Brain microvascular endothelial cell (primary cell): ENCODE measurements at regions not wholly inside any gene's neighbourhood (a gene's known extent, or its start where the extent isn't known, plus 50 kb on each side); places are given as distances from the start of the nearest gene placed in this dataset.

ENCODE experiments used
- DNase-seq: peaks from one replicate; pipeline ENCODE4 v3.0.0-alpha.2; 2020
- H3K27ac ChIP-seq: fragments of 250-450 bp; sonication (Bioruptor Pico); 2 replicates; pipeline ENCODE4 v1.5.1; 2020; ENCODE audit warnings: mild to moderate bottlenecking, moderate library complexity
- H3K27me3 ChIP-seq: fragments of 250-450 bp; sonication (Bioruptor Pico); replicated peaks from 2 replicates; pipeline ENCODE4 v1.5.1; 2020; ENCODE audit warnings: mild to moderate bottlenecking
- H3K36me3 ChIP-seq: fragments of 250-450 bp; sonication (Bioruptor Pico); replicated peaks from 2 replicates; pipeline ENCODE4 v1.5.1; 2020; ENCODE audit warnings: mild to moderate bottlenecking
- H3K4me3 ChIP-seq: 2 replicates; pipeline ENCODE4 v1.5.1; 2011; ENCODE audit warnings: low read depth, mild to moderate bottlenecking, control low read depth, low read length, moderate library complexity
- in situ Hi-C: cut with HindIII; loops from 2 replicates; pipeline ENCODE4 v1.10.0; 2017; ENCODE audit warnings: low sequenced_read_pairs, low pct_ligation_motif_present
- TF ChIP-seq, protein P1 (sequence below): IDR thresholded peaks from 2 replicates; pipeline ENCODE4 v1.5.1; 2011; ENCODE audit warnings: low read depth, mild to moderate bottlenecking, moderate library complexity, low read length, control low read depth, inconsistent platforms; ENCODE audit errors: missing control alignments

DNA sequence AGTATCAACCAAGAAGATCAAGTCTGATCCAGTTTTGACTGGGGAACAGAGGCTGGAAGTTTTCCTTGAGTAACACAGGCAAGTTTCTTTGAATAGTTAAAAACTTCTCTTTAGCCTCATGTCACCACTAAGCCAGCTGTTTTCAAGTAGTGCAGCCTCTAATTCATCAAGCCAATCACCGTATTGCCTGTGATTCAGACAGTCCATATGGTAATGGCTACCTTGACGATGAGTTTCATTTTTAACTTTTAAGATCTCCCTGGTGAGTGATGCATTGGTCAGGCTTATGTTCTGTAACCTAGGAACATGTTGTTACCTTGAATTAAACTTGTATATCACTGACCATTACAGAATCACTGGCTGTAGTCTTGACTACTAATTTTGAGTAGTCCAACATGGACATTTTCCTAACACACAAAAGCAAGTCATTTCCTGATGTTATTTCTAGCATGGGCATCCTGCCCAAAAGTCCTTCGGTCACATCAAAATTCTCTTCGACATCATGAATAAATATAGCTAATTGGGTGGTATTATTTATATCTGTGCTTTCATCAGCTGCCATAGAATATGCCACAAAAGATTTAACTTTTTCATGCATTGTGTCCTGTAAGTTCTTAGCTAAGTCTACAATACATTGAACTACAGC is 238.8 kb upstream of the GCFC2 start:
- no peak for DNase-seq
- Histone ChIP-seq H3K27me3 (no peaks in the 10 kb centered on the region), H3K4me3 (no peak overlapping the region), H3K36me3 (no peaks in the 10 kb centered on the region), H3K27ac (no peak overlapping the region)
- TF ChIP-seq, protein P1, sequence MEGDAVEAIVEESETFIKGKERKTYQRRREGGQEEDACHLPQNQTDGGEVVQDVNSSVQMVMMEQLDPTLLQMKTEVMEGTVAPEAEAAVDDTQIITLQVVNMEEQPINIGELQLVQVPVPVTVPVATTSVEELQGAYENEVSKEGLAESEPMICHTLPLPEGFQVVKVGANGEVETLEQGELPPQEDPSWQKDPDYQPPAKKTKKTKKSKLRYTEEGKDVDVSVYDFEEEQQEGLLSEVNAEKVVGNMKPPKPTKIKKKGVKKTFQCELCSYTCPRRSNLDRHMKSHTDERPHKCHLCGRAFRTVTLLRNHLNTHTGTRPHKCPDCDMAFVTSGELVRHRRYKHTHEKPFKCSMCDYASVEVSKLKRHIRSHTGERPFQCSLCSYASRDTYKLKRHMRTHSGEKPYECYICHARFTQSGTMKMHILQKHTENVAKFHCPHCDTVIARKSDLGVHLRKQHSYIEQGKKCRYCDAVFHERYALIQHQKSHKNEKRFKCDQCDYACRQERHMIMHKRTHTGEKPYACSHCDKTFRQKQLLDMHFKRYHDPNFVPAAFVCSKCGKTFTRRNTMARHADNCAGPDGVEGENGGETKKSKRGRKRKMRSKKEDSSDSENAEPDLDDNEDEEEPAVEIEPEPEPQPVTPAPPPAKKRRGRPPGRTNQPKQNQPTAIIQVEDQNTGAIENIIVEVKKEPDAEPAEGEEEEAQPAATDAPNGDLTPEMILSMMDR: no peak
- in situ Hi-C loops: no loop called here

DNA sequence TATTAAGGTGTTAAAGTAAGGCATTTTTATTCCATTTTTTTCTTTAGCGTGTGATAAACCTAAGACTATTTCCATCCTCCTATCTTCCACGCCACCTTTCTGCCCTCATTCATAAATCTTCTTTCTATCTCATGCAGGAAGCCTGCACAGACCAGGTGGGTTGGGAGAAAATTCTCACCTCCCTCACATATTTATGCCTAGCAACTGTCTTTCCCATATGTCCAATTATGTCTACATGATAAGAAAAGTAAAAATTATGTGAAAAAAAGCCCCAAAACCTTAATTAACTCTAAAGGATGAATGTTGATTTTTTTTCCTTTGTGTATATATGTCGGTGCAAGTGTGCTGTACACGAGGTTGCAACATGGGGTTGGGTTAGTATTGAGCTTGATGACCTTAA is 225.6 kb upstream of the GCFC2 start:
- H3K27me3 ChIP-seq: no peaks in the 10 kb centered on the region
- in situ Hi-C loops: no loop called here
- DNase-seq: no peak
- TF ChIP-seq, protein P1: no peak
- no peaks in the 10 kb centered on the region for H3K36me3 ChIP-seq
- H3K27ac ChIP-seq: no peak overlapping the region
- H3K4me3 ChIP-seq: no peak overlapping the region

DNA sequence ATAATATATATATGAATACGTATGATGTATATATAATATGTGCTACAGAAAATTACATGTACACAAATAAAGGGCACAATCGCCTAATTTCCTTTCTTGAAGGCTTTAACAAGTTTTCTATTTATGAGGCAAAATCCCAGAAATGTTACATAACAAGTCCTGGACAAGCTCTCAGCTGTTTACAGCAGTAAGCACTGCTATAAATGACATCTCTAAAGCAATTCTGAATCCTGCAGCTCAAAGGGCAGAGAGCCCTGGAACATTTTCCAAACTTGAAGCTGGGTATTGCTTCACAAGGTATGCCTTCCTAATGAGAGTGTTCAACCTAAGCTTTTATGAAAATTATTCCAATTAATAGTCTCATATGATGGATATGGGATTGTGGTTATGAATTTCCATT is 222.3 kb upstream of the GCFC2 start:
- TF ChIP-seq, protein P1: no peak
- no peak overlapping the region for H3K4me3 ChIP-seq
- no peak for DNase-seq
- in situ Hi-C loops: no loop called here
- no peaks in the 10 kb centered on the region for H3K27me3 ChIP-seq
- H3K36me3 ChIP-seq: no peaks in the 10 kb centered on the region
- H3K27ac ChIP-seq: no peak overlapping the region

DNA sequence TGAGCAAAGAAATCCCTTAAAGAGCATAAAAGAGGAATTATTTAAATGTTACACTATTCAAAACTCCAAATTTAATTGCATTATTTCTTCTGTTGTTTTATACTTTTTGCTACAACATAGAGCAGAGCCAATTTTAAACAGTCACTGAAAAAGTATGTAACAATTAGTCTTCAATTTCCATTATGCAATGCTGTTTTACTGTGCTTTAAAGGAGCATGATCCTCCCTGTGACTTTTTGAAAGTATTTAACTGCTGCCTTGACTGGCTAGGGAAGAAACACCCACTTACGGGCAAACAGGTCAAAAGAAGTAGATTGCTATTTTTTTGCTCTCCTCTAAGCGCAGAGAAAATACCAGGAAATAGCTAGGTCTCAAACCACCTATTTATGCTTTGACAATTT is 217.4 kb upstream of the GCFC2 start:
- Histone ChIP-seq H3K4me3 (no peak overlapping the region), H3K36me3 (no peaks in the 10 kb centered on the region), H3K27ac (no peak overlapping the region), H3K27me3 (no peaks in the 10 kb centered on the region)
- TF ChIP-seq, protein P1: no peak
- no peak for DNase-seq
- in situ Hi-C loops: no loop called here

DNA sequence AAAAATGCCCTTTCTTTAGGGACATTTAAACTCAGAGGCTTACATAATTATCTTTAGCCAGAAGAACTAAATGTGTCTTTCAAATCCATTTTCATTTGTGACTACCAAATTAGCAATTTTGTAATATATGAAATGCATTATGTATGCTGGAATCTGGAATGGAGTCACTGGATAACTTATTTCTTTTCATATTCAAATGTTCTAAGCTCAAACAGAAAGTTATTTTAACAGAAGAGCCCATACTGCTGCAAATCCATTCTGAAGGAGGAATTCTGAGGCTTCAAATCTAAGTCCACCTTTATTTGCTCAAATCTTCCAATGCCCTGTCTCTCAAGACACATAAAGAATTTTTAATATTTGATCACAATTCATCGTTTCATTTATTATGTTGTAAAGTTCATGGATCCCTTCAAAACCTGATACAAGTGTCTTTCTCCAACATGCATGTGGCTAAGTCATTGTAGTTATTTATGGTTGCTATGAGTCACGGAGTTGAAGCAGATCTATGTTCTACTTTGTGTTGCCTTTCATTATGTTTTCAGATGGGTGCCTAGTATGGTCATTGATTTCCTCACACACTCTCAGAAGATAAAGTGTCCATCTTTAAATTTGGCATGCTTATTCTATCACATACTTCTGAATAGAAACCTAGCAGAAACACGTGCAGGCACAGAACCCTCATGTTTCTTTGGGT is 214.8 kb upstream of the GCFC2 start:
- Histone ChIP-seq H3K27ac (no peak overlapping the region), H3K36me3 (no peaks in the 10 kb centered on the region), H3K4me3 (no peak overlapping the region), H3K27me3 (no peaks in the 10 kb centered on the region)
- DNase-seq: no peak
- in situ Hi-C loops: no loop called here
- TF ChIP-seq, protein P1: no peak
